Mesendoderm (in vitro differentiated cells): ENCODE measurements at regions not wholly inside any gene's neighbourhood (a gene's known extent, or its start where the extent isn't known, plus 50 kb on each side); places are given as distances from the start of the nearest gene placed in this dataset.

ENCODE experiments used
- DNase-seq: peaks from one replicate; pipeline ENCODE4 v3.0.0; 2013
- H2AK5ac ChIP-seq: 2 replicates; pipeline ENCODE4 v1.6.1; 2013; ENCODE audit warnings: low read length, inconsistent platforms
- H2BK120ac ChIP-seq: 2 replicates; pipeline ENCODE4 v1.6.1; 2013; ENCODE audit warnings: low read depth, mild to moderate bottlenecking, low read length, moderate library complexity, mixed read lengths
- H2BK15ac ChIP-seq: replicated peaks from 2 replicates; pipeline ENCODE4 v1.6.1; 2013; ENCODE audit warnings: low read depth, mild to moderate bottlenecking, moderate library complexity
- H2BK5ac ChIP-seq: 2 replicates; pipeline ENCODE4 v1.6.1; 2013; ENCODE audit warnings: low read length, inconsistent platforms
- H3K18ac ChIP-seq: 2 replicates; pipeline ENCODE4 v1.6.1; 2013; ENCODE audit warnings: mild to moderate bottlenecking, low read length, mixed read lengths
- H3K23ac ChIP-seq: one replicate; pipeline ENCODE4 v1.6.1; 2013; ENCODE audit warnings: low read length
- H3K27ac ChIP-seq: 2 replicates; pipeline ENCODE4 v1.5.1; 2013; ENCODE audit warnings: low read depth, mild to moderate bottlenecking, inconsistent platforms, low read length, moderate library complexity
- H3K27me3 ChIP-seq: 2 replicates; pipeline ENCODE4 v1.6.1; 2013; ENCODE audit warnings: low read length, control low read depth, mild to moderate bottlenecking, inconsistent platforms; ENCODE audit not compliant: insufficient read depth, poor library complexity
- H3K36me3 ChIP-seq: 2 replicates; pipeline ENCODE4 v1.6.1; 2013; ENCODE audit warnings: low read length, inconsistent platforms; ENCODE audit not compliant: control insufficient read depth, insufficient read depth
- H3K4ac ChIP-seq: one replicate; pipeline ENCODE4 v1.6.1; 2013; ENCODE audit warnings: low read depth, mild to moderate bottlenecking, low read length, moderate library complexity
- H3K4me1 ChIP-seq: 2 replicates; pipeline ENCODE4 v1.6.1; 2013; ENCODE audit warnings: low read depth, low read length, inconsistent platforms; ENCODE audit not compliant: control insufficient read depth
- H3K4me2 ChIP-seq: 2 replicates; pipeline ENCODE4 v1.6.1; 2013; ENCODE audit warnings: low read length
- H3K4me3 ChIP-seq: 2 replicates; pipeline ENCODE4 v1.5.1; 2013; ENCODE audit warnings: mild to moderate bottlenecking, low read length
- H3K56ac ChIP-seq: one replicate; pipeline ENCODE4 v1.6.1; 2013; ENCODE audit warnings: low read length
- H3K79me1 ChIP-seq: 2 replicates; pipeline ENCODE4 v1.6.1; 2013; ENCODE audit warnings: low read length, inconsistent platforms
- H3K79me2 ChIP-seq: 2 replicates; pipeline ENCODE4 v1.6.1; 2013; ENCODE audit warnings: mild to moderate bottlenecking, low read length; ENCODE audit not compliant: control insufficient read depth, insufficient read depth
- H3K9ac ChIP-seq: 2 replicates; pipeline ENCODE4 v1.6.1; 2013; ENCODE audit warnings: low read length, inconsistent platforms
- H4K5ac ChIP-seq: one replicate; pipeline ENCODE4 v1.6.1; 2013; ENCODE audit warnings: low read length
- H4K8ac ChIP-seq: one replicate; pipeline ENCODE4 v1.6.1; 2013; ENCODE audit warnings: low read depth, mild to moderate bottlenecking, control low read depth, low read length, moderate library complexity
- WGBS: extraction: QIAGEN DNeasy Blood & Tissue Kit; methylation state at CpG from one replicate; pipeline ENCODE4 v1.1.7; 2013; ENCODE audit warnings: low lambda C conversion rate, missing lambda C conversion rate; ENCODE audit not compliant: insufficient coverage; ENCODE audit errors: extremely low coverage; 5-methylcytosine and 5-hydroxymethylcytosine counted together

- Histone ChIP-seq H3K56ac (peak overlapping the region; percentile 10), H3K27ac (no peak overlapping the region), H3K9ac (no peak overlapping the region), H3K79me2 (no peaks in the 10 kb centered on the region), H2BK15ac (no peak overlapping the region), H3K18ac (peak overlapping the region; percentile 80), H2BK120ac (peak overlapping the region; percentile 67), H3K27me3 (no peaks in the 10 kb centered on the region), H3K79me1 (no peaks in the 10 kb centered on the region), H3K36me3 (no peaks in the 10 kb centered on the region), H3K4me2 (no peak overlapping the region), H3K4me3 (no peak overlapping the region), H3K4me1 (no peaks in the 10 kb centered on the region), H2BK5ac (no peak overlapping the region), H4K8ac (no peak overlapping the region), H3K4ac (peak overlapping the region; percentile 12), H2AK5ac (peak overlapping the region; percentile 22), H4K5ac (no peak overlapping the region), H3K23ac (no peak overlapping the region)
- WGBS = no CpG with 5 or more reads among the region's 2 CpGs
- no peak for DNase-seq
Observed at GRCh38 chr6:122035173-122035572, 364.3 kb upstream of the HSF2 start.

- no peak overlapping the region for H4K5ac ChIP-seq
- WGBS = no CpG with 5 or more reads among the region's 2 CpGs
- no peak overlapping the region for H3K27ac ChIP-seq
- H3K4ac ChIP-seq = no peak overlapping the region
- no peak overlapping the region for H2BK120ac ChIP-seq
- no peaks in the 10 kb centered on the region for H3K36me3 ChIP-seq
- H2BK15ac ChIP-seq = no peak overlapping the region
- H2AK5ac ChIP-seq = no peak overlapping the region
- no peaks in the 10 kb centered on the region for H3K79me1 ChIP-seq
- H2BK5ac ChIP-seq = no peak overlapping the region
- DNase-seq = no peak
- H3K4me3 ChIP-seq = no peak overlapping the region
- no peaks in the 10 kb centered on the region for H3K79me2 ChIP-seq
- H3K23ac ChIP-seq = no peak overlapping the region
- no peak overlapping the region for H3K9ac ChIP-seq
- H3K27me3 ChIP-seq = no peaks in the 10 kb centered on the region
- H3K18ac ChIP-seq = no peak overlapping the region
- H4K8ac ChIP-seq = no peak overlapping the region
- H3K4me2 ChIP-seq = no peak overlapping the region
- H3K4me1 ChIP-seq = no peaks in the 10 kb centered on the region
- H3K56ac ChIP-seq = no peak overlapping the region
Observed at GRCh38 chr6:122040261-122040660, 359.2 kb upstream of the HSF2 start.

- Histone ChIP-seq H3K79me1 (no peaks in the 10 kb centered on the region), H3K4me1 (no peaks in the 10 kb centered on the region), H3K27ac (no peak overlapping the region), H3K4me3 (no peak overlapping the region), H4K5ac (no peak overlapping the region), H4K8ac (no peak overlapping the region), H3K36me3 (no peaks in the 10 kb centered on the region), H3K4me2 (no peak overlapping the region), H3K4ac (no peak overlapping the region), H3K27me3 (no peaks in the 10 kb centered on the region), H2AK5ac (no peak overlapping the region), H2BK120ac (no peak overlapping the region), H3K23ac (no peak overlapping the region), H3K79me2 (no peaks in the 10 kb centered on the region), H3K56ac (no peak overlapping the region), H3K9ac (no peak overlapping the region), H2BK15ac (no peak overlapping the region), H2BK5ac (no peak overlapping the region), H3K18ac (no peak overlapping the region)
- WGBS = no CpG with 5 or more reads among the region's 3 CpGs
- DNase-seq = no peak
Observed at GRCh38 chr6:122042380-122042779, 357.1 kb upstream of the HSF2 start.

GRCh38 chr6:122042960-122043735 is 356.3 kb upstream of the HSF2 start:
- Histone ChIP-seq H3K79me2 (no peaks in the 10 kb centered on the region), H3K4me1 (no peaks in the 10 kb centered on the region), H3K4me3 (no peak overlapping the region), H3K36me3 (no peaks in the 10 kb centered on the region), H2BK120ac (no peak overlapping the region), H3K79me1 (no peaks in the 10 kb centered on the region), H4K8ac (no peak overlapping the region), H2BK5ac (no peak overlapping the region), H3K18ac (no peak overlapping the region), H2BK15ac (no peak overlapping the region), H3K56ac (no peak overlapping the region), H3K27ac (no peak overlapping the region), H2AK5ac (no peak overlapping the region), H3K4me2 (no peak overlapping the region), H3K4ac (no peak overlapping the region), H4K5ac (no peak overlapping the region), H3K23ac (no peak overlapping the region), H3K9ac (no peak overlapping the region), H3K27me3 (no peaks in the 10 kb centered on the region)
- no CpG with 5 or more reads among the region's 9 CpGs for WGBS
- DNase-seq = no peak

- Histone ChIP-seq H3K56ac (no peak overlapping the region), H3K79me2 (no peaks in the 10 kb centered on the region), H3K27ac (no peak overlapping the region), H3K9ac (no peak overlapping the region), H2BK5ac (no peak overlapping the region), H4K5ac (no peak overlapping the region), H2BK15ac (no peak overlapping the region), H3K4me3 (no peak overlapping the region), H3K4me2 (no peak overlapping the region), H3K23ac (no peak overlapping the region), H4K8ac (no peak overlapping the region), H2AK5ac (no peak overlapping the region), H3K4me1 (no peaks in the 10 kb centered on the region), H3K4ac (no peak overlapping the region), H3K27me3 (no peaks in the 10 kb centered on the region), H3K18ac (no peak overlapping the region), H3K79me1 (no peaks in the 10 kb centered on the region), H3K36me3 (no peaks in the 10 kb centered on the region), H2BK120ac (no peak overlapping the region)
- no peak for DNase-seq
- WGBS = no CpG with 5 or more reads among the region's 3 CpGs
Observed at GRCh38 chr6:122048570-122048969, 350.9 kb upstream of the HSF2 start.

GRCh38 chr6:122049341-122049740 is 350.1 kb upstream of the HSF2 start:
- no peaks in the 10 kb centered on the region for H3K79me1 ChIP-seq
- no peak overlapping the region for H3K9ac ChIP-seq
- no peak overlapping the region for H2BK5ac ChIP-seq
- no peaks in the 10 kb centered on the region for H3K27me3 ChIP-seq
- H3K4ac ChIP-seq = no peak overlapping the region
- no peak overlapping the region for H4K5ac ChIP-seq
- H2BK120ac ChIP-seq = no peak overlapping the region
- no peak overlapping the region for H3K4me3 ChIP-seq
- H3K4me2 ChIP-seq = no peak overlapping the region
- no peak overlapping the region for H3K27ac ChIP-seq
- no peaks in the 10 kb centered on the region for H3K4me1 ChIP-seq
- H3K18ac ChIP-seq = no peak overlapping the region
- WGBS = no CpG with 5 or more reads among the region's 6 CpGs
- no peak overlapping the region for H4K8ac ChIP-seq
- no peak for DNase-seq
- H2AK5ac ChIP-seq = no peak overlapping the region
- no peak overlapping the region for H3K56ac ChIP-seq
- H3K23ac ChIP-seq = no peak overlapping the region
- no peak overlapping the region for H2BK15ac ChIP-seq
- no peaks in the 10 kb centered on the region for H3K36me3 ChIP-seq
- no peaks in the 10 kb centered on the region for H3K79me2 ChIP-seq
